IPS DF 19.7 (cell line): ENCODE measurements at regions not wholly inside any gene's neighbourhood (a gene's known extent, or its start where the extent isn't known, plus 50 kb on each side); places are given as distances from the start of the nearest gene placed in this dataset.

Source experiments
- DNase-seq: peaks from one replicate; pipeline ENCODE4 v3.0.0-alpha.2; 2013; ENCODE audit warnings: low read depth, low spot score

DNA sequence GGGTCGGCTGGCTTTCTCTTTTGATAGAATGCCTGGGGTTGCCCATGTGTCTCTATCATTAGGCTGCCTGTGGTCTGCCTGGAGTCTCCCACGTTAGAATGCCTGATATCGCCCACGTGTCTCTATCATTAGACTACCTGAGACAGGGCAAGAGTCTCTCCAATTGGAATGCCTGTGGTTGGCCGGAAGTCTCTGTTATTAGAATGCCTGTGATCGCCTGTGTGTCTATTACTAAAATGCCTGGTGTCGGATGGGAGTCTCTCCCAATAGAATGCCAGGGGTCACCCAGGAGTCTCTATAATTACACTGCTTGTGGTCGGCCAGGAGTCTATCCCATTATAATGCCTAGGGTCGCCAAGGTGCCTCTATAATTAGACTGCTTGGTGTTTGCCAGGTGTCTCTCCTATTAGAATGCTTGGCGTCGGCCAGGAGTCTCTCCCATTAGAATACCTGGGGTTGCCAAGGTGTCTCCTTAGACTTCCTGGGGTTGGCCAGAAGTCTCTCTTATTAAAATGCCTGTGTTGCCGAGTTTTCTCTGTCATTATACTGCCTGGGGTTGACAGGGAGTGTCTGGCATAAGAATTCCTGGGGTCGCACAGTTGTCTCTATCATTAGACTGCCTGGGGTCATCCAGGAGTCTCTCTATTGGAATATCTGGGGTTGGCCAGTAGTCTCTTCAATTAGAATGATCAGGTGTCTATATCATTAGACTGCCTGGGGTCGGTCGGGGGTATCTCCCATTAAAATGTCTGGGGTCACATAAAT lies 2272.8 kb downstream of the TP53TG3F start:
- no peak for DNase-seq

DNA sequence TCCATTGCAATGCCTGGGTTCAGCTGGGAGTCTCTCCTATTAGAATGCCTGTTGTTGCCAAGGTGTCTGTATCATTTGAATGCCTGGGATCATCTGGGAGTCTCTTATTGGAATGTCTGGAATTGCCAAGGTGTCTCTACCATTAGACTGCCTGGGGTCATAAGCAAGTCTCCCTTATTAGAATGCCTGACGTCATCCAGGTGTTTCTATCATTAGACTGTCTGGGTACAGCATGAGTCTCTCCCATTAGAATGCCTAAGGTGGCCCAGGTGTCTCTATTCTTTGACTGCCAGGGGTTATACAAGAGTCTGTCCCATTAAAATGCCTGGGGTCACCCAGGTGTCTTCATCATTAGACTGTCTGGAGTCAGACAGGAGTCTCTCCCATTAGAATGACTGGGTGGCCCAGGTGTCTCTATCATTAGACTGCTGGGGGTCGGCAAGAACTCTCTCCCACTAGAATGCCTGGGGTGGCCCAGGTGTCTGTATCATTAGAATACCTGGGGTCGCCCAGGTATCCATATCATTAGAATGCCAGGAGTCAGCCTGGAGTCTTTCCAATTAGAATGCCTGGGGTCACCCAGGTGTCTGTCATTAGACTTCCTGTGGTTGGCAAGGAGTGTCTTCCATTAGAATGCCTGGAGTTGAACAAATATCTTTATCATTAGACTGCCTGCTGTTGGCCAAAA lies 2274.0 kb downstream of the TP53TG3F start:
- DNase-seq = no peak

DNA sequence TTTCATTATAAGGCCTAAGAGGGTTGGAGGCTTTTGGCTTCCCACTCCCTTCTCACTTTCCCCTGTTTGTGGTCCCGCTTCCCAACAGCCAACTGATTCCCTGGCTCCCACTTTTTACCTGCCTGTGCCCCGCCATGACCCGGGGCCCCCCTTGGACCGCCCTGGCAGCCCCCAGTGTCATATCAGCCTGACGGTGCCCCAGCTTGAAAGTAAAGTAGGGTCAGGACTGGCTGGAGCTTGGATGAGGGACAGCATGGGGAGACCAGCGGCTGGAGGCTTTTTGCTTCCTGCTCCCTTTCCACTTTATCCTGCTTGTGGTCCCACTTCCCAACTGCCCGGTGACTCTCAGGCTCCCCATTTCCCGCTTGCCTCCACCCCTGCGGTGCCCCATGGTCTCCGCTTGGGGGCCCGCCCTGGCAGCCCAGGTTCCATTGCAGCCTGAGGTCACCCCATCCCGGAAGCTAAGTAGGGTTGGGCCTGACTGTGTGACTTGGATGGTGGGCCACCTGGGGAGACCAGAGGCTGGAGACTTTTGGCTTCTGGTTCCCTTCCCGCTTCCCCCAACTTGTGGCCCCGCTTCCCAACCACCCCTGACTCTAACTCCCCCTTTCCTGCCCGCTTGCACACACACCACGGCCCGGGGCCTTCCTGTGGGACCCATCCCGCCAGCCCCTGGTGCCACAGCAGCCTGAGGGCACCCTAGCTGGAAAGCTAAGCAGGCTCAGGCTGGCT lies 2274.7 kb downstream of the TP53TG3F start:
- no peak for DNase-seq

DNA sequence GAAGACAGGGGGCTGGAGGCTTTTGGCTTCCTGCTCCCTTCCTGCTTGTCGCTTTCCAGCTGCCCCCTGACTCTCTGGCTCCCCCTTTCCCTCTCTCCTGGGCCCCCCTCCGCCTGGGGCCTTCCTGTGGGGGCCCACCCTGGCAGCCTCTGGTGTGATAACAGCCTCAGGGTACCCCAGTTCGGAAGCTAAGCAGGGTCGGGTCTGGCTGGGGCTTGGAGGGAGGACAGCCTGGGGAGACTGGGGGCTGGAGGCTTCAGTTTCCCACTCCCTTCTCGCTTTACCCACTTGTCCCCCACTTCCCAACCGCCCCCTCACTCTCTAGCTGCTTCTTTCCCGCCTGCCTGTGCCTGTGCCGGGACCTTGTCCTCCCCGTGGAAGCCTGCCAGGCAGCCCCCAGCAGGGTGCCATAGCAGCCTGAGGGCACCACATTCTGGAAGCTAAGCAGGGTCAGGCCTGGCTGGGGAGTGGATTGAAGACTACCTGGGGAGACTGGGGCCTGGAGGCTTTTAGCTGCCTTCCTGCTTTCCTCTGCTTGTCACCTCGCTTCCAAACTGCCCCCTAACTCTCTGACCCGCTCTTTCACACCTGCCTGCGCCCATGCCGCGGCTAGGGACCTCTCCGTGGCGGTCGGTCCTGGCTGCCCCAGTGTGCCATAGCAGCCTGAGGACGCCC lies 2275.5 kb downstream of the TP53TG3F start:
- DNase-seq = no peak

DNA sequence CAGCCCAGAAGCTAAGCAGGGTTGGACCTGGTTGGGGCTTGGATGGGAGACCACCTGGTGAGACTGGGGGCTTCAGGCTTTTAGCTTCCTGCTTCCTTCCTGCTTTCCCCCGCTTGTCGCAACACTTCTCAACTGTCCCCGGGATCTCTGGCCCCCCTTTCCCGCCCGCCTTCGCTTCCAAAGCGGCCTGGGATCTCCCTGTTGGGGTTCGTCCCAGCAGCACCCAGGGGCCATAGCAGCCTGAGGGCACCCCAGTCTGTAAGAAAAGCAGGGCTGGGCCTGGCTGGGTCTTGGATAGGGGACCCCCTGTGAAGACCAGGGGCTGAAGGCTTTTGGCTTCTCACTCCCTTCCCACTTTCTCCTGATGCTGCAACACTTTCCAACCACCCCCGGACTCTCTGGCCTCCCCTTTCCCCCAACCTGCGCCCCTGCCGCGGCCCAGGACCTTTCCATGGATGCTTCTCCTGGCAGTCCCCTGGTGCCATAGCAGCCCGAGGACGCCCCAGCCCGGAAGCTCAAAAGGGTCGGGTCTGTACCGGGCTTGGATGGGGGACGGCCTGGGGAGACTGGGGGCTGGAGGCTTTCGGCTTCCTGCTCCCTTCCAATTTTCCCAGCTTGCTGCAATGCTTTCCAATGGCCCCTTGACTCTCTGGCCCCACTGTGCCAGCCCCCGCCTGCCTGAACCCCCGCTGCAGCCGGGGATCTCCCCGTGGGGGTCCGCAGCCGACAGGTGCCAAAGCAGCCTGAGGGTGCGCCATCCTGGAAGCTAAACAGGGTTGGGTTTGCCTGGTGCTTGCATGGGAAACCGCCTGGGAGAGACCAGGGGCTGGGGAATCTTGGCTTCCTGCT lies 2276.2 kb downstream of the TP53TG3F start:
- DNase-seq = no peak

DNA sequence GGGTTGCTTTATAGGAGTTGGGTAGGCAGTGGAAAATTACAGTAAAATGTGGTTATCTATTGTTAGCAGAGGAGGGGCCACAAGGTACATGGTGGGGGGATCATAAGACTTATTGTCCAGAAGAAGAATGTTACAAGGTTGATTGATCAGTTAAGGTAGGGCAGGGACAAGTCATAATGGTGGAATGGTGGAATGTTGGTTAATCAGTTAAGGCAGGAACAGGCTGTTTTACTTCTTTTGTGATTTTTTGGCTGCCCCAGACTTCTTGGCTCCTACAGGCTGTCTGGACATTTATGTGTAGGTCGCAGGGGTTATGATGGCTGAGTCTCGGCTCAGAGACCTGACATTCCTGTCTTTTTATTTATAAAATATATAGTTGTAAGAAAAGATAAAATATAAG lies 2277.1 kb downstream of the TP53TG3F start:
- no peak for DNase-seq

DNA sequence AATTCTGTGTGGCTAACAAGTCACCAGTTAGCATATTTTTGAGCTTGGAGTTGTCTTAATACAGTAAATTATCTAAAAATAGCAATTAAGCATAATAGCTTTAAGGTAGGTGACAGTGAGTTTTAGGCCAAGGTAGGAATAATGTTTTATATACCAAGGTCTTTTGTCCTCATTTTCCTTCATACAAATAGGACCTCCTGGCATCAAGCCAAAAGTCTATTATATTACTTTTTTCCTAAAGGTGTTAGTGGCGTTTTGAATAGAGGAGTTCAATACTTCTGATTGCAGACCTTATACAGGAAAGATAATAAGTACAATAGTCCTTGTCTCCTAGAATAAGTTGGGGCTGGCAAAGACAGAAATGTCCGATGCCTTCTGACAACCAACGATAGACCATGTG lies 2277.7 kb downstream of the TP53TG3F start:
- DNase-seq = no peak

DNA sequence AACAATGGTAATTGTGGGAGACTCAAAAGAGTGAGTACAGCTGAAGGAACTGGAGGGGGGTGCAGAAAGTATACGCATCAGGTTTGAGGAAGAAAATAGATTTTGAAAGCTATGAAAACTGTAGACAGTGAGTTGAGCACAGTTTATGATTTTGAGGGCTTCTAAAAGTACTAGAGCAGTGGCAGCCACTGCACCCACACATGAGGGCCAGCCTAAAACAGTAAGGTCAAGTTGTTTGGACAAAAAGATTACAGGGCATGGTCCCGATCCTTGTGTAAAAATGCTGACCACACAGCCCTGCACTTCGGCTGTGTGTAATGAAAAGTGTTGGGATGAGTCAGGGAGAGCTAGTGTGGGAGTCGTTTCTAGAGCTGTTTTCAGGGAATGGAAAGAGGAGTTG lies 2282.1 kb downstream of the TP53TG3F start:
- no peak for DNase-seq

DNA sequence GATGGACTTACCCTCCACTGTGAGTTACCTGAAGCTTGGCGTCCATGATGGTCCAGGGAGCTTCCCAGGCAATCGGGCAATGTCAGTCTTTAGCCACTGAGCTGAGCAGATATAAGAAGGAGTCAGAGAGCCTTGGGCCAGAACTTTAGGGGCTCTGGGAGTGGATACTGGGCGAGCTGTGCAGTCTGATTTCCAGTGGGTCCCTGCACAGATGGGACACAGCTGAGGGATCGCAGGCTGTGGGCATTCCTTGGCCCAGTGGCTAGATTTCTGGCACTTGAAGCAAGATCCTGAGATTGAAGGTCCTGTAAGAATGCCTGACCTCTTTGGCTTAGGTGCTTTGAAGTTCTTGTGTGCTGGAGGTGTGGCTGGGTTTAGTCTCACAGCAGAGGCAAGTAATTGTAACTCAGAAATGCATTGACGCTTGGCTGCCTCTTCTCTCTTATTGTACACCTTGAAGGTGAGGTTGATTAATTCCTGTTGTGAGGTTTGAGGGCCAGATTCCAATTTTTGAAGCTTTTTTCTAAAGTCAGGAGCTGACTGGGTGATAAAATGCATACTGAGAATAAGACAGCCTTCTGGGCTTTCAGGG lies 2283.8 kb downstream of the TP53TG3F start:
- no peak for DNase-seq

DNA sequence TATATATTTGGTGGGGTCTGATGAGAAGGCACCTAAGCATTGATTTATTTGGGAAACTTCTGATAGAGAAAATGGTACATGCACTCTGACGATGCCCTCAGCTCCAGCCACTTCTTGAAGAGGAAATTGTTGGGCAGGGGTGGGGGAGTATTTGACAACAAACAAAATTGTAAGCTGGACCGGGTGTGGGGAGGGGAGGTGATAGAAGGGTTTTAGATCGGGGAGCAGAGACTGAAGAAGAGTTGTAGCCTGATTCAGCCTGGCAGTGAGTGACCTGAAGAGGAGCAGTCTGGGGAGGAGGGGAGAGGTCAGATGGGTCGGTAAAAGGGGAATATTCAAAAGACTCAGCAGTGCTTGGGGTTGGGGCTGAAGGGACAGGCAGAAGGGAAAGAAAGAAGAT lies 2284.7 kb downstream of the TP53TG3F start:
- no peak for DNase-seq

DNA sequence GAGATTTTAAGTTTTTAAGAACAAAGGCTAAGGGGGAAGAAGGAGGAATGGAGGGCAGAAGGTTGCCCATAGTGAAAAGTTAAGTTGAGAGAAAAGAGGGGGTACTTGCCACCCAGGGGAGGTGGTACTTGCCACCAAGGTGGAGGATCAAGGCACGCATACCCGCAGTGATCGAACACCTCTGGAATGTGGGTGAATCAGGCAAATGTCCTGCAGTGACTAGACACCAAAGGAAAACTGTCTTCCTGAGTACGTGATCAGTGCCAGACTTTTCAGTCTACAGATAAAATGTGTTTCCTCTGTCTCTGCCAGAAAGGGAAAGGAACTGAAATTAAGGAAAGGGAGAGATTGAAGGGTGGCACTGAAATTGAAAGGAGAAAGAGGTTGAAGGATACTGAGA lies 2285.3 kb downstream of the TP53TG3F start:
- no peak for DNase-seq

DNA sequence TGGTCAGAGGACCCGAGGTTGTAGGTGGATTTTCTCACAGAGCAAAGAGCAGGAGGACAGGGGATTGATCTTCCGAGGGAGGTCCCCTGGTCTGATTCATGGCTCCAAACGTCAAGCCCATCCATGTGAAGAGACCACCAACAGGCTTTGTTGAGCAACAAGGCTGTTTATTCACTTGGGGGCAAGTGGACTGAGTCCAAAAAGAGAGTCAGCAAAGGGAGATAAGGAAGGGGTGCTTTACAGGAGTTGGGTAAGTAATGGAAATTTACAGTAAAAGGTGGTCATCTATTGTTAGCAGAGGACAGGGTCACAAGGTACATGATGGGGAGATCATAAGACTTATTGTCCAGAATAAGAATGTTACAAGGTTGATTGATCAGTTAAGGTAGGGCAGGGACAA lies 2285.8 kb downstream of the TP53TG3F start:
- no peak for DNase-seq

DNA sequence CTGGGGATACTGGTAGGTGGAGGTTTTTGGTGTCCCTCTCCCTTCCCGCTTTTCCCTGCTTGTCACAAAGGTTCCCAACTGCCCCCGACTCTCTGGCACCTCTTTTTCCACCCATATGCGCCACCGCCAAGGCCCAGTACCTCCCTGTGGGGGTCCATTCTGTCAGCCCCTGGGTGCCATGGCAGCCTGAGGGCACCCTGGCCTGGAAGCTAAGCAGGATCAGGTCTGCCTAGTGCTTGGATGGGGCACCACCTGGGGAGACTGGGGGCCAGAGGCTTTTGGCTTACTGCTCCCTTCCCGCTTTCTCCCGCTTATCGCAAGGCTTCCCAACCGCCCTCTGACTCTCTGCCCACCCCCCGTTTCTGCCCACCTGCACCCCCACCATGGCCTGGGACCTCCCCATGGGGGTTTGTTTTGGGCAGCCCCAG lies 2286.4 kb downstream of the TP53TG3F start:
- DNase-seq = no peak

DNA sequence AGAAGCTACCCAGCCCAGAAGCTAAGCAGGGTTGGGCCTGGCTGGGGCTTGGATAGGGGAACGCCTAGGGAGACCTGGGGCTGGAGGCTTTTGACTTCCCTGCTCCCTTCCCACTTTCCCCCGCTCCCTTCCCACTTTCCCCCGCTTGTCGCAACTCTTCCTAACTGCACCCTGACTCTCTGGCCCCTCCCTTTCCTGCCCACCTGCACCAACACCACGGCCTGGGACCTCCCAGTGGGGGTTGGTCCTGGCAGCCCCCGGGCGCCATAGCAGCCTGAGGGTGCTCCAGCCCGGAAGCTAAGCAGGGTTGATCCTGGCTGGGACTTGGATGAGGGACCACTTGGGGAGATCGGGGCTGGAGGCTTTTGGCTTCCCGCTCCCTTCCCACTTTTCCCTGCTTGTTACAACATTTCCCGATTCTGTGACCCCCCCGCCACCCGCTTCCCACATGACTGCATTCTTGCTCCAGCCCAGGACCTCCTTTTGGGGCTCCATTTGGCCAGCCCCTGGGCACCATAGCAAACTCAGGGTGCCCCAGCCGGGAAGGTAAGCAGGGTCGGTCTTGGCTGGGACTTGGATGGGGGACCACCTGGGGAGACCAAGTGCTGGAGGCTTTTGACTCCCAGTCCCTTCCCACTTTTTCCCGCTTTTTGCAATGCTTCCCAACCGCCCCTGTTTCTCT lies 2287.0 kb downstream of the TP53TG3F start:
- DNase-seq = no peak

DNA sequence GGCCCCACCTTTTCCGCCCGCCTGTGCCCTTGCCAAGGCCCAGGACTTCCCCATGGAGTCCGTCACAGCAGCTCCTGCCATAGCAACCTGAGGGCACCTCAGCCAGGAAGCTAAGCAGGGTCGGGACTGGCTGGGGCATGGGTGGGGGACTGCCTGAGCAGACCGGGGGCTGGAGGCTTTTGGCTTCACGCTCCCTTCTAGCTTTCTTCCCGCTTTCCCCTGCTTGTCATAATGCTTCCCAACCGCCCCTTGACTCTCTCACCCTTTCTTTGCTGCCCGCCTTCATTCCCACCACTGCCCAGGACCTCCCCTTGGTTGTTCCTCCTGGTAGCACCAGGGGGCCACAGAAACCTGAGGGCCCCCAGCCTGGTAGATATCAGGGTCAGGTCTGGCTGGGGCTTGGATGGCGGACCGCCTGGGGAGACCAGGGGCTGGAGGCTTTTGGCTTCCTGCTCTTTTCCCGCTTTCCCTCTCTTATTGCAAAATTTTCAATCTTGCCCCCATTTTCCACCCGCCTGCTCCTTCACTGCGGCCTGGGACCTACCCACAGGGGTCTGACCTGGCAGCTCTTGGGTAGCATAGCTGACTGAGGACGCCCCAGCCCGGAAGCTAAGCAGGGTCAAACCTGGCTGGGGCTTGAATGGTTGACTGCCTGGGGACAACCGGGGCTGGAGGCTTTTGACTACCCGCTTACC lies 2287.7 kb downstream of the TP53TG3F start:
- no peak for DNase-seq

DNA sequence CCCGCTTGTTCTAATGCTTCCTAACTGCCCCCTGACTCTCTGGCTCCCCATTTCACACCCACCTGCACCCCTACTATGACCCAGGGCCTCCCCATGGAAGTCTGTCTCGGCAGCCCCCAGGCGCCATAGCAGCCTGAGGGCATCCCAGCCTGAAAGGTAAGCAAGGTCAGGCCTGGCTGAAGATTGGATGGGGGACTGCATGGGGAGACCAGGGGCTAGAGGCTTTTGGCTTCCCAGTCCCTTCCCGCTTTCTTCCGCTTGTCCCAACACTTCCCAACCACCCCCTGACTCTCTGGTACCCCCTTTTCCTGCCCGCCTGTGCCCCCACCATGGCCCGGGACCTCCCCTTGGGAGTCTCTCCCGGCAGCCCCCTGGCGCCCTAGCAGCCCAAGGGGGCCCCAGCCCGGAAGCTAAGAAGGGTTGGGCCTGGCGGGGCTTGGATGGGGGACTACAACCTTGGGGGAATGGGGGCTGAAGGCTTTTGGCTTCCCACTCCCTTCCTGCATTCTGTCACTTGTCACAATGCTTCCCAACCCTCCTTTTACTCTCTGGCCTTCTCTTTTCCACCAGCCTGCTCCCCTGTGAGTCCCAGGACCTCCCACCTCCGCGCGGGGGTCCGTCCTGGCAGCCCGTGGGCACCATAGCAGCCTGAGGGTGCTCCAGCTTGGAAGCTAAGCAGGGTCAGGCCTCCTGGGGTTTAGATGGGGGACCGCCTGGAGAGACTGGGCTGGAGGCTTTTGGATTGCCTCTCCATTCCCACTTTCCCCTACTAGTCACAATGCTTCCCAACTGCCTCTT lies 2288.4 kb downstream of the TP53TG3F start:
- no peak for DNase-seq

DNA sequence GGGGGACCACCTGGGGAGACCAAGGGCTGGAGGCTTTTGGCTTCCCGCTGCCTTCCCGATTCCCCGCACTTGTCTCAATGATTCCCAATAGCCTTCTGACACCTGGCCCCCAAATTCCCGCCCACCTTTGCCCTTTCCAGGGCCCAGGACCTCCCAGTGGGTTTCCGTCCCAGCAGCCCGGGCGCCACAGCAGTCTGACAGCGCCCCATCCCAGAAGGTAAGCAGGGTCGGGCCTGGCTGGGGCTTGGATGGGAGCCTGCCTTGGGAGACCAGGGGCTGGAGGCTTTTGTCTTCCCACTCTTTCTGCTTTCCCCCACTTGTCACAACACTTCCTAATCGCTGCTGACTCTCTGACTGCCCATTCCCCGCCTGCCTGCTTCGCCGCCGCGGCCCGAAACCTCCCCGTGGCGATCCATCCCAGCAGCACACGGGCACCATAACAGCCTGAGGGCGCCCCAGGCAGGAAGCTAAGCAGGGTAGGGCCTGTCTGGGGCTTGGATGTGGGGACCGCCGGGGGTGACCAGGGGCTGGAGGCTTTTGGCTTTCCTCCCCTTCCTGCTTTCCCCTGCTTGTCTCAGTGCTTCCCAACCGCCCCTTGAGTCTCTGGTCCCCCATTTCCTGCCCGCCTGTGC lies 2289.3 kb downstream of the TP53TG3F start:
- DNase-seq = no peak
